ENCODE measurements at regions not wholly inside any gene's neighbourhood (a gene's known extent, or its start where the extent isn't known, plus 50 kb on each side); places are given as distances from the start of the nearest gene placed in this dataset.
A peak's percentile ranks its signal among the peaks of the same experiment; 100 is the strongest.

- intact Hi-C loops (cut with micrococcal nuclease; ENCODE audit: unreplicated experiment) = no loop called here
- Histone ChIP-seq H3K79me2 (ENCODE audit: insufficient read depth, low read depth, low read length) (no peaks in the 10 kb centered on the region), H3K27ac (ENCODE audit: low read depth, low read length, poor library complexity, severe bottlenecking) (peak overlapping the region; percentile 32), H3K4me3 (ENCODE audit: low read depth, low read length, poor library complexity, severe bottlenecking) (no peak overlapping the region), H3K9me3 (ENCODE audit: low read length) (peaks cover 13% of the 10 kb centered on the region; the same call in 1 of the 2 replicates), H3K36me3 (ENCODE audit: insufficient read depth, low read length) (no peaks in the 10 kb centered on the region; the same call in 1 of the 2 replicates), H3K4me1 (ENCODE audit: insufficient read depth, low read length, poor library complexity, severe bottlenecking) (peaks cover 51% of the 10 kb centered on the region), H4K20me1 (ENCODE audit: insufficient read depth, low read length) (no peaks in the 10 kb centered on the region), H3K9me2 (ENCODE audit: insufficient read depth, low read length) (no peaks in the 10 kb centered on the region), H2AFZ (ENCODE audit: low read length) (peak overlapping the region; percentile 62; the same call in 1 of the 2 replicates), H3K4me2 (ENCODE audit: low read length) (0 out of 2 replicates have a peak overlapping the region, but pooled peaks have one; percentile 6)
- POLR2A ChIA-PET = interaction anchor here (0.6 to 2.1 kb wide), 4 partner anchors 9 to 561 kb away, joined by 3 to 11 read pairs (median 4); no protein-coding TSS in a partner anchor
- no TSS peak for BruUV-seq (replicated peaks)
- no peak for DNase-seq (ENCODE audit: low spot score)
- CTCF ChIA-PET (ENCODE audit: unreplicated experiment) = no interaction called here
- TF ChIP-seq CTCF (conservative IDR thresholded peaks at IDR 0.05; ENCODE audit: low read length) (no peak), EZH2phosphoT487 (IDR thresholded peaks at IDR 0.05; ENCODE audit: borderline replicate concordance, low read depth, low read length) (no peak)
Observed at GRCh38 chr6:14252271-14252850, 134.8 kb downstream of the CD83 start.

GRCh38 chr6:14254505-14254904 lies 136.9 kb downstream of the CD83 start:
- Histone ChIP-seq H4K20me1 (ENCODE audit: insufficient read depth, low read length) (no peaks in the 10 kb centered on the region), H2AFZ (ENCODE audit: low read length) (peak overlapping the region; percentile 87), H3K4me1 (ENCODE audit: insufficient read depth, low read length, poor library complexity, severe bottlenecking) (peaks cover 63% of the 10 kb centered on the region), H3K4me3 (ENCODE audit: low read depth, low read length, poor library complexity, severe bottlenecking) (peak overlapping the region; percentile 25), H3K9me2 (ENCODE audit: insufficient read depth, low read length) (no peaks in the 10 kb centered on the region), H3K79me2 (ENCODE audit: insufficient read depth, low read depth, low read length) (no peaks in the 10 kb centered on the region), H3K4me2 (ENCODE audit: low read length) (peak overlapping the region; percentile 46), H3K36me3 (ENCODE audit: insufficient read depth, low read length) (no peaks in the 10 kb centered on the region), H3K9me3 (ENCODE audit: low read length) (no peaks in the 10 kb centered on the region), H3K27ac (ENCODE audit: low read depth, low read length, poor library complexity, severe bottlenecking) (peak overlapping the region; percentile 73)
- ChIA-PET CTCF (ENCODE audit: unreplicated experiment) (interaction anchor here (0.9 kb wide), 1 partner anchor 22 kb away, joined by 4 read pairs; no protein-coding TSS in a partner anchor), POLR2A (interaction anchor here (0.7 to 2.7 kb wide), 9 partner anchors 11 to 941 kb away, joined by 3 to 20 read pairs (median 6); no protein-coding TSS in a partner anchor)
- TF ChIP-seq EZH2phosphoT487 (IDR thresholded peaks at IDR 0.05; ENCODE audit: borderline replicate concordance, low read depth, low read length) (no peak), CTCF (conservative IDR thresholded peaks at IDR 0.05; ENCODE audit: low read length) (no peak)
- BruUV-seq (replicated peaks) = no TSS peak
- DNase-seq (ENCODE audit: low spot score) = peak; percentile 88
- intact Hi-C loops (cut with micrococcal nuclease; ENCODE audit: unreplicated experiment) = no loop called here

- H3K36me3 ChIP-seq (ENCODE audit: insufficient read depth, low read length) = no peaks in the 10 kb centered on the region
- intact Hi-C loops (cut with micrococcal nuclease; ENCODE audit: unreplicated experiment) = no loop called here
- no peak overlapping the region for H3K4me3 ChIP-seq (ENCODE audit: low read depth, low read length, poor library complexity, severe bottlenecking)
- H3K27ac ChIP-seq (ENCODE audit: low read depth, low read length, poor library complexity, severe bottlenecking) = no peak overlapping the region
- no peak overlapping the region for H3K4me2 ChIP-seq (ENCODE audit: low read length)
- no peaks in the 10 kb centered on the region; the same call in 1 of the 2 replicates for H3K9me3 ChIP-seq (ENCODE audit: low read length)
- ChIA-PET CTCF (ENCODE audit: unreplicated experiment) (no interaction called here), POLR2A (interaction anchor here (0.6 to 2.7 kb wide), 12 partner anchors 10 to 500 kb away, joined by 3 to 20 read pairs (median 4); no protein-coding TSS in a partner anchor)
- BruUV-seq (replicated peaks) = no TSS peak
- H3K4me1 ChIP-seq (ENCODE audit: insufficient read depth, low read length, poor library complexity, severe bottlenecking) = peaks cover 77% of the 10 kb centered on the region
- no peak for TF ChIP-seq CTCF (conservative IDR thresholded peaks at IDR 0.05; ENCODE audit: low read length)
- no peak for TF ChIP-seq EZH2phosphoT487 (IDR thresholded peaks at IDR 0.05; ENCODE audit: borderline replicate concordance, low read depth, low read length)
- no peaks in the 10 kb centered on the region for H4K20me1 ChIP-seq (ENCODE audit: insufficient read depth, low read length)
- no peak for DNase-seq (ENCODE audit: low spot score)
- no peaks in the 10 kb centered on the region for H3K79me2 ChIP-seq (ENCODE audit: insufficient read depth, low read depth, low read length)
- H2AFZ ChIP-seq (ENCODE audit: low read length) = no peak overlapping the region
- no peaks in the 10 kb centered on the region for H3K9me2 ChIP-seq (ENCODE audit: insufficient read depth, low read length)
Observed at GRCh38 chr6:14255916-14256315, 138.3 kb downstream of the CD83 start.
